ENCODE measurements at regions not wholly inside any gene's neighbourhood (a gene's known extent, or its start where the extent isn't known, plus 50 kb on each side); places are given as distances from the start of the nearest gene placed in this dataset.
"Not testable (repeated sequence)": the region's sequence is repeated elsewhere in the genome, so short reads cannot be mapped to it uniquely, and the experiment has no call there.

DNA sequence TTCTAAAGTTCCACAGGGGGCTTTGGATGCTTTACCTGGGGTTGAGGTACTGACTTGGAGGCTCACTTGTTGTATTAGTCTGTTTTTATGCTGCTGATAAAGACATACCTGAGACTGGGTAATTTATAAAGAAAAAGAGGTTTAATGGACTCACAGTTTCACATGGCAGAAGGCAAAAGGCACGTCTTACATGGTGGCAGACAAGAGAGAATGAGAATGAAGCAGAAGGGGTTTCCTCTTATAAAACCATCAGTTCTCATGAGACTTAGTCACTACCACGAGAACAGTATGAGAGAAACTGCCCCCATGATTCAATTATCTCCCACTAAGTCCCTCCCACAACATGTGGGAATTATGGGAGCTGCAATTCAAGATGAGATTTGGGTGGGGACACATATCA lies 76.8 kb upstream of the ATP5PO start:
- TF ChIP-seq, protein P1, sequence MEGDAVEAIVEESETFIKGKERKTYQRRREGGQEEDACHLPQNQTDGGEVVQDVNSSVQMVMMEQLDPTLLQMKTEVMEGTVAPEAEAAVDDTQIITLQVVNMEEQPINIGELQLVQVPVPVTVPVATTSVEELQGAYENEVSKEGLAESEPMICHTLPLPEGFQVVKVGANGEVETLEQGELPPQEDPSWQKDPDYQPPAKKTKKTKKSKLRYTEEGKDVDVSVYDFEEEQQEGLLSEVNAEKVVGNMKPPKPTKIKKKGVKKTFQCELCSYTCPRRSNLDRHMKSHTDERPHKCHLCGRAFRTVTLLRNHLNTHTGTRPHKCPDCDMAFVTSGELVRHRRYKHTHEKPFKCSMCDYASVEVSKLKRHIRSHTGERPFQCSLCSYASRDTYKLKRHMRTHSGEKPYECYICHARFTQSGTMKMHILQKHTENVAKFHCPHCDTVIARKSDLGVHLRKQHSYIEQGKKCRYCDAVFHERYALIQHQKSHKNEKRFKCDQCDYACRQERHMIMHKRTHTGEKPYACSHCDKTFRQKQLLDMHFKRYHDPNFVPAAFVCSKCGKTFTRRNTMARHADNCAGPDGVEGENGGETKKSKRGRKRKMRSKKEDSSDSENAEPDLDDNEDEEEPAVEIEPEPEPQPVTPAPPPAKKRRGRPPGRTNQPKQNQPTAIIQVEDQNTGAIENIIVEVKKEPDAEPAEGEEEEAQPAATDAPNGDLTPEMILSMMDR (conservative IDR thresholded peaks at IDR 0.05 in 1 of 2, IDR thresholded peaks at IDR 0.05 in 1 of 2; ENCODE audit: low read depth in 1 of 2, low read length in 2 of 2), result not testable (repeated sequence)
- not testable (repeated sequence) for TF ChIP-seq EZH2 (IDR thresholded peaks at IDR 0.05; ENCODE audit: low read length, missing control alignments)

Data from fibroblast of lung (primary cell).